ENCODE measurements at regions not wholly inside any gene's neighbourhood (a gene's known extent, or its start where the extent isn't known, plus 50 kb on each side); places are given as distances from the start of the nearest gene placed in this dataset.
"Not testable (repeated sequence)": the region's sequence is repeated elsewhere in the genome, so short reads cannot be mapped to it uniquely, and the experiment has no call there.

DNA sequence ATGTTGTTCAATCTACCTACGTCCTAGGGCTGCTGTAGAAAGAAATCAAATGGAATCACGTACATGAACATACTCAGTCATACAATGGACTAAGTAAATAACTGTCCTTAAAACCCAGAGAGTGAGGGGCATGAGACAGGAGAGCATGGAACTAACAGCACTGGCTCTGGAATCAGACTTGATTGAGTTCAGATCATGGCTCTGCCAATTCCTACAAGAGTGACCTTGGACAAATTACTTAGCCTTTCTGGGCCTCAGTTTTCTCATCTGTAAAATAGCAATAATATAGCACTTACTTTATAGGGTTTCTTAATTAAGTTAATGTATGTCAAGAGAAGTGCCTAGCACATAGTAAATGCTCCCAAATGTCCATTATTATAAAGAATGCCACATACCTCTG lies 106.8 kb downstream of the HNRNPLL start:
- no peaks in the 10 kb centered on the region for H3K36me3 Mint-ChIP-seq (ENCODE audit: low read depth)
- H3K4me3 Mint-ChIP-seq (ENCODE audit: low read depth) = no peak overlapping the region
- H3K9me3 Mint-ChIP-seq = no peaks in the 10 kb centered on the region
- peaks cover 3% of the 10 kb centered on the region for H3K4me1 Mint-ChIP-seq (ENCODE audit: low read depth)
- no peak for DNase-seq (ENCODE audit: low spot score)
- intact Hi-C loops (cut with micrococcal nuclease) = no loop called here
- no peak overlapping the region for H3K27ac Mint-ChIP-seq
- peaks cover 2% of the 10 kb centered on the region for H3K27me3 Mint-ChIP-seq (ENCODE audit: low read depth)

DNA sequence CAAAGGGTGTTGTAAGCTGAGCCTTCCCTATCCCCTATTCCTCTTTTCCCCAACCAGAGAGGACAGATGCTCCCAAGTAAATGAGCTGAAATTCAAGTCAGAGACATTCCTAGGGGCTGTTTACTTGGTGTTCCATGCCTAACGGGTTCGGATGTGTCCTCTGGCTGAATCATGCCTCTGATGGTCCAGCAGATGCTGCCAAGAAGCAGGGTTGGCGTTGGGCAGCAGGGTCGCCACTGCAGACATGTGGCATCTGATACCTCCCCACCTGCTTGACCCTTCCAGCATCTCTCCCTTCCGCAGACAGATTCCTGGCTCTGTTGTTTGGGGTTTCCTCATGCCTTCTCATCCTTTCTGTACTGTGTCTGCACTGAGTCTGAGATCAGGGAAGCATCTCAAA lies 108.3 kb downstream of the HNRNPLL start:
- H3K36me3 Mint-ChIP-seq (ENCODE audit: low read depth) = no peaks in the 10 kb centered on the region
- H3K9me3 Mint-ChIP-seq = no peaks in the 10 kb centered on the region
- no peak overlapping the region for H3K27ac Mint-ChIP-seq
- intact Hi-C loops (cut with micrococcal nuclease) = no loop called here
- DNase-seq (ENCODE audit: low spot score) = no peak
- no peak overlapping the region for H3K4me3 Mint-ChIP-seq (ENCODE audit: low read depth)
- H3K27me3 Mint-ChIP-seq (ENCODE audit: low read depth) = no peaks in the 10 kb centered on the region
- H3K4me1 Mint-ChIP-seq (ENCODE audit: low read depth) = peaks cover 3% of the 10 kb centered on the region

DNA sequence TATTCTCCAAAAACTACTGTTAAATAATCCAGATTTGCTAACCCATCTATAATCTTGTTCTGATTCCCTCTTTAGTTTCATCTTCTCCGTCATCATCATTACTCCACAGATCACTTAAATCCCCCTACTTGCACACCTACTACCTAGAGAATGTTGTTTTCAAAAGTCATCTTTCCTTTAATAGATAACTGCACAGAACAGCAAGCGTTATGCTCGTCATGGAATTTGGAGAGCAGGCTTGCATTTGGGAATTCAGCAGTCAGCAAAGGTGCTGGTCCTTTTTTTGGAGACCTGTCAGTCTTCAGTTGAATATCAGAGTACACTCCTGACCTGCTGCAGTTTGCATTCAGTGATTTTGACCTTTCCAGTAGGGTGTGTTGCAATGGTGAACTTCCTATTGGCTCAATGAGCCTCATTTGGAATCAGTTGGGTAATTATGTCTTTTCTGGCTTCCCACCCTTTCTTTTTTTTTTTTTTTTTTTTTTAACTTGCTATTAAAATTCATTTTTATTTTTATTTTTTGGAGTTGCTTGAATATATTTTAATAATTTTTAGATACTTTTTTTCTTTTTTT lies 110.6 kb downstream of the HNRNPLL start:
- no peaks in the 10 kb centered on the region for H3K4me1 Mint-ChIP-seq (ENCODE audit: low read depth)
- no peak for DNase-seq (ENCODE audit: low spot score)
- intact Hi-C loops (cut with micrococcal nuclease) = no loop called here
- H3K27me3 Mint-ChIP-seq (ENCODE audit: low read depth) = no peaks in the 10 kb centered on the region
- H3K27ac Mint-ChIP-seq = no peak overlapping the region
- no peaks in the 10 kb centered on the region for H3K9me3 Mint-ChIP-seq
- no peak overlapping the region for H3K4me3 Mint-ChIP-seq (ENCODE audit: low read depth)
- no peaks in the 10 kb centered on the region for H3K36me3 Mint-ChIP-seq (ENCODE audit: low read depth)

DNA sequence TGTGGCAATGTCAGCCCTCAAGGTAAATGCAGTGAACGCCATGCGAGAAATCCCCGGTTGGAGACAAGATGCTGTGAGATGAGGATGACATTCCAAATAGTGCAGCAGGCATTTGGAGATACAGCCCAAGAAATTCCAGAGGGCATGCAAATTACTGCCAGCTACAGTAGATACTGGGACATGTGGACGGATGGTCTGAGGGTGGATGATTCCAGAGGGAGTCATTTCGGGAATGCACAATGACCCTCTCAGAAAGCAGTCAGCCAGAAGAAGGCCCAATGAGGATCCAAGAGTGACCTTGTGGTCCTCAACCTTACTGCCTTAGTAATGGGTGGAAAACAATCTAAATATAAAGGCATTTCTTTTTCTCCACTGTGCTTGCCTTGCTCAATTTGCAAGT lies 111.3 kb downstream of the HNRNPLL start:
- Mint-ChIP-seq H3K4me3 (ENCODE audit: low read depth) (no peak overlapping the region), H3K36me3 (ENCODE audit: low read depth) (no peaks in the 10 kb centered on the region), H3K27ac (no peak overlapping the region)

DNA sequence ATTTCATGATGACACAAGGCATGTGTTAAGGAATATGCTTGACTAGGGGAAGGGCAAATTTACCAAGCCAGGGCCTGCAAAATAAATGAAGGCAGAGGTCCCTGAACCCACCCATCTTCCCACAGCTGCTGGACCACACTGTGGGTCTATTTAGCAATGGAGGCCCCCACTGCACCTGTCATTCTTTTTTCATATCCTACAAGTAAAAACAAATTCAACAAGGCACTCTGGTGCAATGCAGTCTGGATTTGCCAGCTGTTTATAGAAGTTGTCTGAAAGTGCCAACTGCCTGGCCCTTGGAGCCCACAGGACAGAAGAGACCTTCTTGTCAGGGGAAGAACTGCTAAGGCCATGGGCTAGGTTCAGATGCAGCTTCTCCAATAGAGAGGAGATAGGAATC lies 112.8 kb upstream of the ATL2 start:
- Mint-ChIP-seq H3K27ac (no peak overlapping the region), H3K27me3 (ENCODE audit: low read depth) (no peaks in the 10 kb centered on the region), H3K9me3 (no peaks in the 10 kb centered on the region), H3K36me3 (ENCODE audit: low read depth) (no peaks in the 10 kb centered on the region), H3K4me1 (ENCODE audit: low read depth) (no peaks in the 10 kb centered on the region), H3K4me3 (ENCODE audit: low read depth) (no peak overlapping the region)
- DNase-seq (ENCODE audit: low spot score) = no peak
- intact Hi-C loops (cut with micrococcal nuclease) = loop anchor here (5.0 kb wide), 1 partner anchor 48 kb away; no protein-coding TSS in a partner anchor

More for the DNA sequence above, 111.3 kb downstream of the HNRNPLL start:
- no peak for DNase-seq (ENCODE audit: low spot score)
- no peaks in the 10 kb centered on the region for H3K9me3 Mint-ChIP-seq
- no peaks in the 10 kb centered on the region for H3K27me3 Mint-ChIP-seq (ENCODE audit: low read depth)
- intact Hi-C loops (cut with micrococcal nuclease) = no loop called here
- no peaks in the 10 kb centered on the region for H3K4me1 Mint-ChIP-seq (ENCODE audit: low read depth)

DNA sequence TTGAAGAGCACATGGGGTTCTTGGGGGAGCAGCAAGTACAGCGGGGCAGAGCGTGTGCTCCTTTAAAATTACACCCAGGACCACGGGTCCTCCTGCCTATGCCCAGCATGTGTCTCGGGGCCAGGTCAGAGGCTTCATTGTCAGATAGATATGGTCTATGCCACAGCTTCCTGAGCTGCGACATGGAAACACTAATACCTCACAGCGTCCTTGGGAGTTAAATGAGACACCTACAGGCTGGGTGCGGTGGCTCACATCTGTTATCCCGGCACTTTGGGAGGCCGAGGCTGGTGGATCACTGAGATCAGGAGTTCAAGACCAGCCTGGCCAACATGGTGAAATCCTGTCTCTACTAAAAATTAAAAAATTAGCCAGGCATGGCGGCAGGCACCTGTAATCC lies 110.8 kb upstream of the ATL2 start:
- DNase-seq (ENCODE audit: low spot score) = no peak
- Mint-ChIP-seq H3K27ac (no peak overlapping the region), H3K36me3 (ENCODE audit: low read depth) (no peaks in the 10 kb centered on the region), H3K27me3 (ENCODE audit: low read depth) (peaks cover 2% of the 10 kb centered on the region), H3K4me1 (ENCODE audit: low read depth) (no peaks in the 10 kb centered on the region), H3K9me3 (no peaks in the 10 kb centered on the region), H3K4me3 (ENCODE audit: low read depth) (no peak overlapping the region)
- intact Hi-C loops (cut with micrococcal nuclease) = loop anchor here (5.0 kb wide), 1 partner anchor 46 kb away; no protein-coding TSS in a partner anchor

DNA sequence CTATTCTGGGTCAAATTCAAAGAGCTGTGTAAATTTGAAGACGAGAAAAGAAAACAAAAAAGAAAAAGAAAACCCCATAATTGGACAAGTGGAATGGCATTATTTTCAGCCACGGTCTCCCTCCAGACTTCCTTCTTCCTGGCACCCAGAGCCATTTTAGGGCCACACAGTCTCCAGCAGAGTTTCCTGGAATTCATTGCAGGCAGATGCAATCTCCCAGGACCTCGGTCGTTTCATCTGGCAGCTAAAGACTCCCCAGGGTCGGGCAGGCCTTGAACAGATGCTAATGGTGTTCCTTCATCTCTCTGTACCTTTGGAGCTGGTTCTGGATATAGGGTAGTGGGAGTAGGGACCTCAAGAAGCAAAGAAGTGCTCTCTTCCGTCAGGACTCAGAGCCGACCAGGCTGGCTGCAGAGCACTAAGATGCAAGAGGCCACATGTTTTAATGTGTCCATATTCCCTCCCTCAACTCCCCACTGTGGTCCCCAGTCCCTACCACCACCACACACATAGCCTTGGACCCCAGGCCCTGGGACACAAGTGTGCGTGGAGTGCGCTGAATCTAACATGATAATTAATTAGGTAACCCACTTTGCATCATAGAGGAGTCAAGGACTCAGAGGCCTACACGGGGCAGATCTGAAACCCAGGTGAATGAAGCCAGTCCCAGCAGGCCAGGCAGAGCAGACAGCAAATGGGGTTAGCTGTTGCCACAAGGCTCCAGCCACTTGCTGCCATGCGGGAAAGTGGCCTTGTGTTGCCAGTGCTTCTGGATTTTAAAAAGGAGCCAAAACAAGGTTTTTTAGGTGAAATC lies 109.3 kb upstream of the ATL2 start:
- no peak overlapping the region for H3K27ac Mint-ChIP-seq
- intact Hi-C loops (cut with micrococcal nuclease) = loop anchor here (5.0 kb wide), 1 partner anchor 44 kb away; no protein-coding TSS in a partner anchor
- H3K27me3 Mint-ChIP-seq (ENCODE audit: low read depth) = peaks cover 2% of the 10 kb centered on the region
- H3K9me3 Mint-ChIP-seq = peaks cover 3% of the 10 kb centered on the region
- no peak for DNase-seq (ENCODE audit: low spot score)
- no peak overlapping the region for H3K4me3 Mint-ChIP-seq (ENCODE audit: low read depth)
- no peaks in the 10 kb centered on the region for H3K4me1 Mint-ChIP-seq (ENCODE audit: low read depth)
- no peaks in the 10 kb centered on the region for H3K36me3 Mint-ChIP-seq (ENCODE audit: low read depth)

DNA sequence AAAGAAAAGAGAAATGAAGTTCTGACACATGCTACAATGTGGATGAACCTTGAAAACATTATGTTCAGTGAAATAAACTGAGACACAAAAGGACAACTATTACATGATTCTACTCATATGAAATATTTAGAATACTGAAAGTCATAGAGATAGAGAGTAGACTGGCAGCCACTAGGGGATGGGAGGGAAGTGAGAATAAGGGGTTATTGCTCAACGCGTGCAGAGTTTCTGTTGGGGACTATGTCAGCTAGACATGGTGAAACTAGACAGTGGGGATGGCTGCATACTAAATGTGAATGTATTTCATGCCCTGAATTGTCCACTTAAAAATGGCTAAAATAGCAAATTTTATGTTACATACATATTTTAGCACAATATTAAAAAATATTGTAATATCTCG lies 108.7 kb upstream of the ATL2 start:
- H3K9me3 Mint-ChIP-seq = peaks cover 5% of the 10 kb centered on the region
- intact Hi-C loops (cut with micrococcal nuclease) = loop anchor here (5.0 kb wide), 1 partner anchor 43 kb away; no protein-coding TSS in a partner anchor
- DNase-seq (ENCODE audit: low spot score) = no peak
- no peaks in the 10 kb centered on the region for H3K4me1 Mint-ChIP-seq (ENCODE audit: low read depth)
- no peak overlapping the region for H3K4me3 Mint-ChIP-seq (ENCODE audit: low read depth)
- no peaks in the 10 kb centered on the region for H3K36me3 Mint-ChIP-seq (ENCODE audit: low read depth)
- H3K27me3 Mint-ChIP-seq (ENCODE audit: low read depth) = peaks cover 2% of the 10 kb centered on the region
- no peak overlapping the region for H3K27ac Mint-ChIP-seq

DNA sequence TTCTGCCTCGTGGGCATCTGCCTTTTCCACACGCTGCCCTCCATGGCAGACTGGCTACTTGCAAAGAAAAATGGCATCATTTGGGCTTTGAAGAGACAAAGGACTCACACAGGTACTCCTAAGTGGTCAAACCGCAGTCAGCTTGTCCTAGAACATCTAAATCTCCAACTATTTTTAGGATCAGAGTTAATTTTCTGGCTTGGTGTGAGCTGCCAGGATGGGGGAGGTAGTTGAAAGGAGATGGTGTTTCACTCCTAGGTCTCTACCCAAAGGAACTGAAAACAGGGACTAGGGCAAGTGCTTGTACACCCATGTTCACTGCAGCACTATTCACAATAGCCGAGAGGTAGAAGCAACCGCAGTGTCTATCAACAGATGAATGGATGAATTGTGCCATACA lies 107.9 kb upstream of the ATL2 start:
- Mint-ChIP-seq H3K27me3 (ENCODE audit: low read depth) (peaks cover 2% of the 10 kb centered on the region), H3K9me3 (peaks cover 13% of the 10 kb centered on the region), H3K27ac (no peak overlapping the region), H3K4me1 (ENCODE audit: low read depth) (no peaks in the 10 kb centered on the region), H3K4me3 (ENCODE audit: low read depth) (no peak overlapping the region), H3K36me3 (ENCODE audit: low read depth) (no peaks in the 10 kb centered on the region)
- intact Hi-C loops (cut with micrococcal nuclease) = loop anchor here (5.0 kb wide), 1 partner anchor 43 kb away; no protein-coding TSS in a partner anchor
- no peak for DNase-seq (ENCODE audit: low spot score)

DNA sequence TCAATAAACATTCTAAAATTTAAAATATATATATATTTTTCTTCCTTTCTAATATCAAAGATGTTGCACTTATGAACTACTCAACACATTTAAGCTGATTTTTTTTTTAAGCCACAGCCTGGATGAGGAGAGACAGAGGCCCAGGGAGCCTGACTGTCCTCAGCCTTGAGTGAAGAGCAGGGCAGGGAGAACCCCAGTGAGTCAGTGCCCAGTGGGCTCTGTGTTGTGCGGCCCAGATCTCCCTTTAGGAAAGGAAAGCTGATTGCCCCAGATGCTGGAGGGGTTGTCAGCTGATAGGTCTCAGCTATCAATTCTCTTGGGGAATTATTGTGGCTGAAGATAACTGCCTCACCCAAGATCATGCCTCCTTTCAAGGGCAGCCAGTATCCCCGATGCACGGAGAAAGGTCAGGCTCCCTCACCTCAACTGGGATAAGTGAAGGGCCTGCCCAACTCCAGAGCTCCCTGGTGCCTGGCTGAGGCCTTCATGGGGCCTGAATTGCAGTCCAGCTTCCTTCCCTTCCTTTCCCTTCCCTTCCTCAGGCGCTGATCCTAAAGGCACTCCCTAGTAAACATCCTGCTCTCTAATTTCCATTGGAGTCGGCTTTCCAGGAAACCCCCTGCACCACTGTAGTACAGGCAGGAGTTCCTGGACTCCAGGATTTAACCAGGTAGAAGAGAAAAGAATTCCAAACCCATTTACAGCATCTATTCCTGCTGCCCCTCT lies 106.9 kb upstream of the ATL2 start:
- Mint-ChIP-seq H3K4me1 (ENCODE audit: low read depth) (no peaks in the 10 kb centered on the region), H3K36me3 (ENCODE audit: low read depth) (no peaks in the 10 kb centered on the region), H3K4me3 (ENCODE audit: low read depth) (no peak overlapping the region), H3K27ac (no peak overlapping the region), H3K9me3 (peaks cover 15% of the 10 kb centered on the region), H3K27me3 (ENCODE audit: low read depth) (peaks cover 2% of the 10 kb centered on the region)
- DNase-seq (ENCODE audit: low spot score) = no peak
- intact Hi-C loops (cut with micrococcal nuclease) = no loop called here

DNA sequence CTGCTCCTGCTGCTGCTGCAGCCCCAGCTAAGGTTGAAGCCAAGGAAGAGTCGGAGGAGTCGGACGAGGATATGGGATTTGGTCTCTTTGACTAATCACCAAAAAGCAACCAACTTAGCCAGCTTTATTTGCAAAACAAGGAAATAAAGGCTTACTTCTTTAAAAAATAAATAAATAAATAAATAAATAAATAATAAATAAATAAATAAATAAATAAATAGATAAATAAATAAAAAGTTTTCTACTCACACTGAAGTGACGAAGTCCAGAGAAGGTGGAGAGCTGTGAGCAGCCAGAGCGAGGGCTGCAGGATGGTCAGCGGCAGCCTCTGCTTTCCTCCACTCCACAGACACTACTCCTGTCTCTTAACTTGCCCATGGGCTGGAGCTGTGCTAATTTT lies 105.6 kb upstream of the ATL2 start:
- DNase-seq (ENCODE audit: low spot score); H3K4me1 Mint-ChIP-seq (ENCODE audit: low read depth); H3K4me3 Mint-ChIP-seq (ENCODE audit: low read depth); H3K36me3 Mint-ChIP-seq (ENCODE audit: low read depth); intact Hi-C loops (cut with micrococcal nuclease); H3K27ac Mint-ChIP-seq; H3K27me3 Mint-ChIP-seq (ENCODE audit: low read depth): not testable (repeated sequence)
- H3K9me3 Mint-ChIP-seq = peaks cover 15% of the 10 kb centered on the region

DNA sequence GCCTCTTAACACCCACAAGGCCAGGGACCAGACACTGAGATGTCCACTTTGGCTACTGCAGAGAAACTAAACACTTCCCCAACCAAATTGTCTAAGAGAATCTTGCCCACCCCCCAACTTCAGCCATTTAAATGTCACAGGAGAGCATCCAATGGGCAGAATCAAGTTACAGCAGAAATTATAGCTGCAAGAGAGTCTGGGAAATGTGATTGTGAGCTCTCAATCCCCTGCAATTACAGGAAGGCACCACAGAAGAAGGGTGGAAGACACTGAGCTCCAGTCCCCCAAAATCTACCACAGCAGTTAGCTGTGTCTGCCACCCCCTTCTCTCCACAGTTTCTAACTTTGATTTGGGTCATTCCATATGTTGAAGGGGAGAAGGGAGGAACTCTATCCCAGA lies 103.5 kb upstream of the ATL2 start:
- H3K36me3 Mint-ChIP-seq (ENCODE audit: low read depth) = no peaks in the 10 kb centered on the region
- no peak overlapping the region for H3K4me3 Mint-ChIP-seq (ENCODE audit: low read depth)
- peaks cover under 1% of the 10 kb centered on the region for H3K4me1 Mint-ChIP-seq (ENCODE audit: low read depth)
- intact Hi-C loops (cut with micrococcal nuclease) = no loop called here
- peaks cover 15% of the 10 kb centered on the region for H3K9me3 Mint-ChIP-seq
- H3K27me3 Mint-ChIP-seq (ENCODE audit: low read depth) = peaks cover 11% of the 10 kb centered on the region
- H3K27ac Mint-ChIP-seq = no peak overlapping the region
- no peak for DNase-seq (ENCODE audit: low spot score)

DNA sequence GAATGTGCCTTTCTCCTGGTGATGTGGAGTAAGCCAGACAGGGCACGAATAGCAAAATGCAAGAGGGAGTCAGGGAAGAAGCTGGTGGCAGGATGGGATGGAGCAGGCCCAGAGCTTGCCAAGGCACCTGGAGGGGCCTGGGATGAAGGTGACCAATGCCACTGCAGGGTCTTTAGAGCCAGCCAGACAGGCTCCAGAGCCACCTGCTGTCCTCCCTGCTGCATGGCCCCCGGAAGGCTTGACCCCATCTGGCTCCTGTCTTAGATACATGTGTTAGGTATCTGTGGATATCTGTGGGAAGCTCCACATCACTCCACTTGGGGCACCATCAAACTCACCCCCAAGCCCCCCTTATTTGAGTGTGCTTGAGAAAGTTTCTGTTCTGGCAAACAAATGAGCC lies 99.9 kb upstream of the ATL2 start:
- DNase-seq (ENCODE audit: low spot score) = no peak
- intact Hi-C loops (cut with micrococcal nuclease) = no loop called here
- peaks cover 18% of the 10 kb centered on the region for H3K9me3 Mint-ChIP-seq
- no peak overlapping the region for H3K4me3 Mint-ChIP-seq (ENCODE audit: low read depth)
- H3K27ac Mint-ChIP-seq = no peak overlapping the region
- no peaks in the 10 kb centered on the region for H3K36me3 Mint-ChIP-seq (ENCODE audit: low read depth)
- H3K4me1 Mint-ChIP-seq (ENCODE audit: low read depth) = peaks cover 28% of the 10 kb centered on the region
- H3K27me3 Mint-ChIP-seq (ENCODE audit: low read depth) = peaks cover 11% of the 10 kb centered on the region
